IMR-90 (cell line): ENCODE measurements at regions not wholly inside any gene's neighbourhood (a gene's known extent, or its start where the extent isn't known, plus 50 kb on each side); places are given as distances from the start of the nearest gene placed in this dataset.

Experiments used
- ATAC-seq: fragments of 200-7000 bp; cut with Tn5 transposase; 2 replicates; pipeline ENCODE4 v1.9.1; 2020; ENCODE audit warnings: low read depth, mild to moderate bottlenecking, moderate library complexity
- BruUV-seq: library from RNA; stranded (reverse); fragments of 400-500 nt; replicated peaks from 2 replicates; lab custom pipeline; 2021; lab: Mats Ljungman, UMichigan
- CTCF ChIA-PET: fragments of 300-600 bp; formaldehyde crosslinking; extraction: SDS; loops from one replicate; lab custom pipeline; 2021; ENCODE audit warnings: antibody characterized with exemption; lab: Yijun Ruan, JAX
- POLR2A ChIA-PET: fragments of 300-600 bp; sonication (Branson Sonifier 250); formaldehyde crosslinking; loops from one replicate; lab custom pipeline; 2022; ENCODE audit warnings: antibody characterized with exemption; ENCODE audit not compliant: unreplicated experiment; lab: Charles Lee
- DNase-seq: peaks from one replicate; pipeline ENCODE4 v3.0.0; 2013
- H2AFZ ChIP-seq: replicated peaks from 2 replicates; pipeline ENCODE3; 2013; ENCODE audit warnings: low read length, mild to moderate bottlenecking; ENCODE audit not compliant: poor library complexity
- H2AK5ac ChIP-seq: 2 replicates; pipeline ENCODE4 v1.6.1; 2013; ENCODE audit warnings: low read depth, low read length, inconsistent platforms
- H2AK9ac ChIP-seq: replicated peaks from 2 replicates; pipeline ENCODE3; 2013; ENCODE audit warnings: mild to moderate bottlenecking, low read depth, low read length, moderate library complexity; ENCODE audit not compliant: poor library complexity
- H2BK120ac ChIP-seq: 2 replicates; pipeline ENCODE4 v1.6.1; 2013; ENCODE audit warnings: low read depth, low read length, inconsistent platforms
- H2BK15ac ChIP-seq: 3 replicates; pipeline ENCODE4 v1.6.1; 2013; ENCODE audit warnings: low read depth, low read length, inconsistent platforms
- H2BK20ac ChIP-seq: 2 replicates; pipeline ENCODE4 v1.6.1; 2013; ENCODE audit warnings: low read depth, mild to moderate bottlenecking, inconsistent platforms, low read length, moderate library complexity
- H2BK5ac ChIP-seq: 2 replicates; pipeline ENCODE4 v1.6.1; 2013; ENCODE audit warnings: mild to moderate bottlenecking, low read depth, low read length, inconsistent platforms; ENCODE audit not compliant: poor library complexity, severe bottlenecking
- H3K14ac ChIP-seq: replicated peaks from 2 replicates; pipeline ENCODE4 v1.6.1; 2013; ENCODE audit warnings: low read depth, low read length, inconsistent platforms
- H3K18ac ChIP-seq: 2 replicates; pipeline ENCODE4 v1.6.1; 2013; ENCODE audit warnings: low read depth, low read length, control low read depth
- H3K23ac ChIP-seq: 2 replicates; pipeline ENCODE4 v1.6.1; 2013; ENCODE audit warnings: low read depth, low read length, inconsistent platforms
- H3K27ac ChIP-seq: 2 replicates; pipeline ENCODE4 v1.5.1; 2013; ENCODE audit warnings: mild to moderate bottlenecking, control low read depth, low read length; ENCODE audit not compliant: insufficient read depth
- H3K27me3 ChIP-seq: 2 replicates; pipeline ENCODE4 v1.6.1; 2013; ENCODE audit warnings: low read length; ENCODE audit not compliant: control insufficient read depth, insufficient read depth
- H3K36me3 ChIP-seq: 2 replicates; pipeline ENCODE4 v1.6.1; 2013; ENCODE audit warnings: low read length, mixed read lengths; ENCODE audit not compliant: control insufficient read depth, insufficient read depth
- H3K4ac ChIP-seq: 2 replicates; pipeline ENCODE4 v1.6.1; 2013; ENCODE audit warnings: low read depth, low read length, inconsistent platforms
- H3K4me1 ChIP-seq: 2 replicates; pipeline ENCODE4 v1.6.1; 2013; ENCODE audit warnings: low read length, mixed read lengths; ENCODE audit not compliant: control insufficient read depth, insufficient read depth
- H3K4me2 ChIP-seq: 2 replicates; pipeline ENCODE4 v1.6.1; 2013; ENCODE audit warnings: low read depth, mild to moderate bottlenecking, control low read depth, low read length, moderate library complexity
- H3K4me3 ChIP-seq: 2 replicates; pipeline ENCODE4 v1.5.1; 2013; ENCODE audit warnings: low read depth, mild to moderate bottlenecking, control low read depth, low read length, moderate library complexity; ENCODE audit not compliant: insufficient read depth
- H3K56ac ChIP-seq: 2 replicates; pipeline ENCODE4 v1.6.1; 2013; ENCODE audit warnings: low read length, inconsistent platforms; ENCODE audit not compliant: insufficient read depth; ENCODE audit errors: extremely low read depth
- H3K79me1 ChIP-seq, 2 experiments: 2 replicates each; pipeline ENCODE4 v1.6.1; 2013; ENCODE audit warnings: low read length in 2 of 2, inconsistent platforms in 1 of 2, low read depth in 1 of 2
- H3K9ac ChIP-seq: 2 replicates; pipeline ENCODE4 v1.6.1; 2013; ENCODE audit warnings: low read depth, low read length, control low read depth
- H3K9me1 ChIP-seq: 2 replicates; pipeline ENCODE4 v1.6.1; 2013; ENCODE audit warnings: low read length, inconsistent platforms; ENCODE audit not compliant: insufficient read depth
- H3K9me3 ChIP-seq: 2 replicates; pipeline ENCODE4 v1.6.1; 2013; ENCODE audit warnings: low read length; ENCODE audit not compliant: control insufficient read depth, insufficient read depth
- H4K20me1 ChIP-seq: 2 replicates; pipeline ENCODE4 v1.6.1; 2013; ENCODE audit warnings: low read length, inconsistent platforms; ENCODE audit not compliant: insufficient read depth
- H4K5ac ChIP-seq: 2 replicates; pipeline ENCODE4 v1.6.1; 2013; ENCODE audit warnings: mild to moderate bottlenecking, low read depth, low read length, control low read depth
- H4K8ac ChIP-seq, 2 experiments: 2 replicates each; pipeline ENCODE4 v1.6.1; 2013; ENCODE audit warnings: low read depth in 2 of 2, low read length in 2 of 2, control low read depth in 1 of 2, inconsistent platforms in 1 of 2
- H4K91ac ChIP-seq: 2 replicates; pipeline ENCODE4 v1.6.1; 2013; ENCODE audit warnings: low read depth, low read length, inconsistent platforms; ENCODE audit not compliant: insufficient read depth
- BHLHE40 ChIP-seq: fragments of 150-350 bp; IDR thresholded peaks from 2 replicates; pipeline ENCODE4 v1.6.1; 2016; ENCODE audit warnings: mild to moderate bottlenecking, low read depth, low read length
- CHD1 ChIP-seq: IDR thresholded peaks from 2 replicates; pipeline ENCODE4 v1.6.1; 2012; ENCODE audit warnings: low read depth, low read length, improper control_type of control experiment
- FOS ChIP-seq: fragments of 150-350 bp; IDR thresholded peaks from 2 replicates; pipeline ENCODE4 v1.6.1; 2016; ENCODE audit warnings: low read depth, low read length
- POLR2A ChIP-seq: IDR thresholded peaks from 2 replicates; pipeline ENCODE4 v1.6.1; 2012; ENCODE audit warnings: mild to moderate bottlenecking, low read depth, low read length
- RCOR1 ChIP-seq: IDR thresholded peaks from 2 replicates; pipeline ENCODE4 v1.6.1; 2012; ENCODE audit warnings: mild to moderate bottlenecking, low read length, improper control_type of control experiment; ENCODE audit not compliant: insufficient replicate concordance
- RFX5 ChIP-seq: IDR thresholded peaks from 2 replicates; pipeline ENCODE4 v1.8.0; 2012; ENCODE audit warnings: low read depth, mild to moderate bottlenecking, low read length, moderate library complexity
- WGBS, 2 experiments: methylation state at CpG; one replicate each; pipeline versions ENCODE4 v1.1.5 to v1.1.7; 2013; ENCODE audit warnings: missing lambda C conversion rate in 2 of 2; ENCODE audit not compliant: insufficient read length in 1 of 2; ENCODE audit errors: extremely low coverage in 2 of 2; 5-methylcytosine and 5-hydroxymethylcytosine counted together
- dilution Hi-C: fragments of 300-500 bp; cut with HindIII; formaldehyde crosslinking; loops from one replicate; pipeline ENCODE4 v1.14.3; 2018; ENCODE audit warnings: low sequenced_read_pairs; ENCODE audit not compliant: unreplicated experiment
- in situ Hi-C: fragments of 300-500 bp; cut with MboI; formaldehyde crosslinking; loops from 3 replicates; pipeline ENCODE4 v1.14.3; 2019; ENCODE audit warnings: low sequenced_read_pairs, inconsistent platforms, mixed read lengths
- intact Hi-C: fragments of 100-400 bp; cut with micrococcal nuclease; formaldehyde crosslinking; loops from 2 replicates; pipeline ENCODE4 v1.10.0; 2022
- TF ChIP-seq, protein P1 (sequence below): conservative IDR thresholded peaks from 2 replicates; pipeline ENCODE4 v1.5.1; 2012; ENCODE audit warnings: mild to moderate bottlenecking, low read depth, low read length, improper control_type of control experiment
- TF ChIP-seq, protein P2 (sequence below): fragments of 150-350 bp; IDR thresholded peaks from 2 replicates; pipeline ENCODE4 v1.6.1; 2016; ENCODE audit warnings: low read depth, mild to moderate bottlenecking, low read length, moderate library complexity, borderline replicate concordance

DNA sequence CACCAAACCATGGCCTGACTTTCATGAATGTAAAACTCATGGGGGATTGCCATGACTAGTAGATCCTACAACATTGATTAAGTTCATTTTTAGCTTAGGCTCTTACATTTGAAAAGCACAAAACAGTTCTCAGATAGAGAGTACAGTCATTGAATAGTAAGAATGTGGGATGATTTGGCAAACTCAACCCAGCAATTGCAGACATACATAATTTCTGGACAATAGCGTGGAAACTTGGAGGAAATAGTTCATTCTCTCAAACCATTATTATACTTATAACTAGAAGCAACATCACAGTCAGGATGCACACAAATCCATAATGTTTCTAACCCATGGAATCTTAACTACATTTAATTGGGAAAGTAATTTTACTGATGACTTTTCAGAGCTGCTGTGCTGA, 598.2 kb downstream of the LMO4 start:
- no peak overlapping the region for H3K27ac ChIP-seq
- in situ Hi-C loops, result no loop called here
- H3K9me3 ChIP-seq, result no peaks in the 10 kb centered on the region
- TF ChIP-seq, protein P1, sequence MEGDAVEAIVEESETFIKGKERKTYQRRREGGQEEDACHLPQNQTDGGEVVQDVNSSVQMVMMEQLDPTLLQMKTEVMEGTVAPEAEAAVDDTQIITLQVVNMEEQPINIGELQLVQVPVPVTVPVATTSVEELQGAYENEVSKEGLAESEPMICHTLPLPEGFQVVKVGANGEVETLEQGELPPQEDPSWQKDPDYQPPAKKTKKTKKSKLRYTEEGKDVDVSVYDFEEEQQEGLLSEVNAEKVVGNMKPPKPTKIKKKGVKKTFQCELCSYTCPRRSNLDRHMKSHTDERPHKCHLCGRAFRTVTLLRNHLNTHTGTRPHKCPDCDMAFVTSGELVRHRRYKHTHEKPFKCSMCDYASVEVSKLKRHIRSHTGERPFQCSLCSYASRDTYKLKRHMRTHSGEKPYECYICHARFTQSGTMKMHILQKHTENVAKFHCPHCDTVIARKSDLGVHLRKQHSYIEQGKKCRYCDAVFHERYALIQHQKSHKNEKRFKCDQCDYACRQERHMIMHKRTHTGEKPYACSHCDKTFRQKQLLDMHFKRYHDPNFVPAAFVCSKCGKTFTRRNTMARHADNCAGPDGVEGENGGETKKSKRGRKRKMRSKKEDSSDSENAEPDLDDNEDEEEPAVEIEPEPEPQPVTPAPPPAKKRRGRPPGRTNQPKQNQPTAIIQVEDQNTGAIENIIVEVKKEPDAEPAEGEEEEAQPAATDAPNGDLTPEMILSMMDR, result no peak
- TF ChIP-seq POLR2A, result no peak
- TF ChIP-seq RFX5, result no peak
- no peak for TF ChIP-seq FOS
- TF ChIP-seq, protein P2, sequence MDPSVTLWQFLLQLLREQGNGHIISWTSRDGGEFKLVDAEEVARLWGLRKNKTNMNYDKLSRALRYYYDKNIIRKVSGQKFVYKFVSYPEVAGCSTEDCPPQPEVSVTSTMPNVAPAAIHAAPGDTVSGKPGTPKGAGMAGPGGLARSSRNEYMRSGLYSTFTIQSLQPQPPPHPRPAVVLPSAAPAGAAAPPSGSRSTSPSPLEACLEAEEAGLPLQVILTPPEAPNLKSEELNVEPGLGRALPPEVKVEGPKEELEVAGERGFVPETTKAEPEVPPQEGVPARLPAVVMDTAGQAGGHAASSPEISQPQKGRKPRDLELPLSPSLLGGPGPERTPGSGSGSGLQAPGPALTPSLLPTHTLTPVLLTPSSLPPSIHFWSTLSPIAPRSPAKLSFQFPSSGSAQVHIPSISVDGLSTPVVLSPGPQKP, result no peak
- TF ChIP-seq CHD1, result no peak
- no peak for TF ChIP-seq BHLHE40
- TF ChIP-seq RCOR1, result no peak
- ChIA-PET CTCF (interaction anchor here (1.2 to 1.4 kb wide), 2 partner anchors 11 to 27 kb away, joined by 3 to 4 read pairs; no protein-coding TSS in a partner anchor), POLR2A (no interaction called here)
- no peak overlapping the region for H2AK5ac ChIP-seq
- no peak overlapping the region for H2AK9ac ChIP-seq
- intact Hi-C loops, result no loop called here
- H2AFZ ChIP-seq, result no peak overlapping the region
- no peak for ATAC-seq
- H3K14ac ChIP-seq, result no peak overlapping the region
- H2BK120ac ChIP-seq, result no peak overlapping the region
- H3K9me1 ChIP-seq, result no peaks in the 10 kb centered on the region
- no peak overlapping the region for H3K18ac ChIP-seq
- H3K23ac ChIP-seq, result no peak overlapping the region
- no peak overlapping the region for H2BK20ac ChIP-seq
- H2BK15ac ChIP-seq, result no peak overlapping the region
- no peak overlapping the region for H3K56ac ChIP-seq
- no peaks in the 10 kb centered on the region for H4K20me1 ChIP-seq
- no peak overlapping the region for H2BK5ac ChIP-seq
- no peak for DNase-seq
- dilution Hi-C loops, result no loop called here
- no CpG with 5 or more reads among the region's 1 CpG for WGBS, 2 experiments
- no peak overlapping the region for H3K4ac ChIP-seq
- no peaks in the 10 kb centered on the region for H3K4me1 ChIP-seq
- no peak overlapping the region for H3K9ac ChIP-seq
- no peaks in the 10 kb centered on the region for H3K36me3 ChIP-seq
- no TSS peak for BruUV-seq
- no peak overlapping the region for H3K4me2 ChIP-seq
- no peak overlapping the region for H4K5ac ChIP-seq
- no peak overlapping the region for H3K4me3 ChIP-seq
- no peaks in the 10 kb centered on the region for H3K79me1 ChIP-seq
- no peaks in the 10 kb centered on the region for H3K27me3 ChIP-seq
- H4K8ac ChIP-seq, result no peak overlapping the region
- H4K91ac ChIP-seq, result no peak overlapping the region
